ENCODE measurements at regions not wholly inside any gene's neighbourhood (a gene's known extent, or its start where the extent isn't known, plus 50 kb on each side); places are given as distances from the start of the nearest gene placed in this dataset.
A peak's percentile ranks its signal among the peaks of the same experiment; 100 is the strongest.

GRCh38 chr10:61316676-61317265 is 136.4 kb downstream of the TMEM26 start:
- H3K4me3 ChIP-seq (ENCODE audit: low read depth, low read length) = no peak overlapping the region
- no peak overlapping the region for H3K27ac ChIP-seq
- in situ Hi-C loops (cut with HindIII; ENCODE audit: low pct_ligation_motif_present, low sequenced_read_pairs) = no loop called here
- no peaks in the 10 kb centered on the region for H3K36me3 ChIP-seq (replicated peaks)
- DNase-seq = no peak
- TF ChIP-seq CTCF (IDR thresholded peaks at IDR 0.05; ENCODE audit: low read depth, low read length, missing control alignments) = no peak
- H3K27me3 ChIP-seq (replicated peaks) = no peaks in the 10 kb centered on the region

GRCh38 chr10:61314273-61314672 is 138.9 kb downstream of the TMEM26 start:
- in situ Hi-C loops (cut with HindIII; ENCODE audit: low pct_ligation_motif_present, low sequenced_read_pairs) = no loop called here
- H3K36me3 ChIP-seq (replicated peaks) = no peaks in the 10 kb centered on the region
- DNase-seq = no peak
- TF ChIP-seq CTCF (IDR thresholded peaks at IDR 0.05; ENCODE audit: low read depth, low read length, missing control alignments) = no peak
- H3K27me3 ChIP-seq (replicated peaks) = no peaks in the 10 kb centered on the region
- H3K27ac ChIP-seq = no peak overlapping the region
- H3K4me3 ChIP-seq (ENCODE audit: low read depth, low read length) = no peak overlapping the region

- no peaks in the 10 kb centered on the region for H3K27me3 ChIP-seq (replicated peaks)
- H3K27ac ChIP-seq = no peak overlapping the region
- H3K4me3 ChIP-seq (ENCODE audit: low read depth, low read length) = no peak overlapping the region
- in situ Hi-C loops (cut with HindIII; ENCODE audit: low pct_ligation_motif_present, low sequenced_read_pairs) = no loop called here
- no peaks in the 10 kb centered on the region for H3K36me3 ChIP-seq (replicated peaks)
- no peak for DNase-seq
- no peak for TF ChIP-seq CTCF (IDR thresholded peaks at IDR 0.05; ENCODE audit: low read depth, low read length, missing control alignments)
Observed at GRCh38 chr10:61313460-61313859, 139.7 kb downstream of the TMEM26 start.

GRCh38 chr10:61304746-61305145 is 148.4 kb downstream of the TMEM26 start:
- no peak for TF ChIP-seq CTCF (IDR thresholded peaks at IDR 0.05; ENCODE audit: low read depth, low read length, missing control alignments)
- Histone ChIP-seq H3K4me3 (ENCODE audit: low read depth, low read length) (no peak overlapping the region), H3K27me3 (replicated peaks) (no peaks in the 10 kb centered on the region), H3K27ac (peak overlapping the region; percentile 51), H3K36me3 (replicated peaks) (no peaks in the 10 kb centered on the region)
- peak; percentile 44 for DNase-seq
- in situ Hi-C loops (cut with HindIII; ENCODE audit: low pct_ligation_motif_present, low sequenced_read_pairs) = no loop called here

- in situ Hi-C loops (cut with HindIII; ENCODE audit: low pct_ligation_motif_present, low sequenced_read_pairs) = no loop called here
- no peak for TF ChIP-seq CTCF (IDR thresholded peaks at IDR 0.05; ENCODE audit: low read depth, low read length, missing control alignments)
Observed at GRCh38 chr10:61302124-61302523, 151.1 kb downstream of the TMEM26 start.

GRCh38 chr10:61301575-61301974 is 151.6 kb downstream of the TMEM26 start:
- in situ Hi-C loops (cut with HindIII; ENCODE audit: low pct_ligation_motif_present, low sequenced_read_pairs) = no loop called here
- H3K27ac ChIP-seq = no peak overlapping the region
- DNase-seq = no peak
- H3K4me3 ChIP-seq (ENCODE audit: low read depth, low read length) = no peak overlapping the region
- no peaks in the 10 kb centered on the region for H3K36me3 ChIP-seq (replicated peaks)
- H3K27me3 ChIP-seq (replicated peaks) = no peaks in the 10 kb centered on the region
- no peak for TF ChIP-seq CTCF (IDR thresholded peaks at IDR 0.05; ENCODE audit: low read depth, low read length, missing control alignments)

More at GRCh38 chr10:61302124-61302523, 151.1 kb downstream of the TMEM26 start:
- Histone ChIP-seq H3K27me3 (replicated peaks) (no peaks in the 10 kb centered on the region), H3K27ac (no peak overlapping the region), H3K36me3 (replicated peaks) (no peaks in the 10 kb centered on the region), H3K4me3 (ENCODE audit: low read depth, low read length) (no peak overlapping the region)
- no peak for DNase-seq
